ENCODE measurements at regions not wholly inside any gene's neighbourhood (a gene's known extent, or its start where the extent isn't known, plus 50 kb on each side); places are given as distances from the start of the nearest gene placed in this dataset.

DNA sequence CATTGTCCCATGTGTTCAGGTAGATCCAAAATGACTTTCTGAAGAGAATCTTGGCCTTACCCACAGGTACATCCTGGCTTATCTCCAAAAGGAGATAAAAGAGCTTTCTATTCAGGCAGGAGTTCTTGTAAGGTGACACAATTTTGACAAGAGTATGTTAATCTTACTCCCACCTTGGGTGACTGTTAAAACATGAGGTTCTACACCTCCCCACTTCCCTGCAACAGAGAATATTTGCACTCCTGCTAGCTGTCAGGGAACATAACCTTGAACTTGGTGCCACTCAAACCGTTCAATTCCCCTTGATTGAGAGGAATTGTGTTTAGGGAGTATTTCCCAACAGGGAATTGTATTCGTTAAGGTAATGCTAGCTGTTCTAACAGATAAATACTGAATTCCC is 372.5 kb upstream of the KLHL29 start:
- H3K27me3 Mint-ChIP-seq (ENCODE audit: insufficient read depth, low read depth), result no peaks in the 10 kb centered on the region
- H3F3A ChIP-seq (ENCODE audit: low read depth), result no peaks in the 10 kb centered on the region
- no peak overlapping the region for H3K4me3 Mint-ChIP-seq
- no peaks in the 10 kb centered on the region for H3K36me3 ChIP-seq
- no peak for DNase-seq (ENCODE audit: low spot score)
- no peak overlapping the region for H3K4me2 ChIP-seq
- H3K36me3 Mint-ChIP-seq, result no peaks in the 10 kb centered on the region
- no peak overlapping the region for H3K9ac ChIP-seq
- no peak overlapping the region for H3K4me3 ChIP-seq
- H3K79me2 ChIP-seq (ENCODE audit: low read depth), result no peaks in the 10 kb centered on the region
- no peak overlapping the region for H3K27ac Mint-ChIP-seq
- no peaks in the 10 kb centered on the region for H3K9me3 Mint-ChIP-seq
- TF ChIP-seq, protein P1, sequence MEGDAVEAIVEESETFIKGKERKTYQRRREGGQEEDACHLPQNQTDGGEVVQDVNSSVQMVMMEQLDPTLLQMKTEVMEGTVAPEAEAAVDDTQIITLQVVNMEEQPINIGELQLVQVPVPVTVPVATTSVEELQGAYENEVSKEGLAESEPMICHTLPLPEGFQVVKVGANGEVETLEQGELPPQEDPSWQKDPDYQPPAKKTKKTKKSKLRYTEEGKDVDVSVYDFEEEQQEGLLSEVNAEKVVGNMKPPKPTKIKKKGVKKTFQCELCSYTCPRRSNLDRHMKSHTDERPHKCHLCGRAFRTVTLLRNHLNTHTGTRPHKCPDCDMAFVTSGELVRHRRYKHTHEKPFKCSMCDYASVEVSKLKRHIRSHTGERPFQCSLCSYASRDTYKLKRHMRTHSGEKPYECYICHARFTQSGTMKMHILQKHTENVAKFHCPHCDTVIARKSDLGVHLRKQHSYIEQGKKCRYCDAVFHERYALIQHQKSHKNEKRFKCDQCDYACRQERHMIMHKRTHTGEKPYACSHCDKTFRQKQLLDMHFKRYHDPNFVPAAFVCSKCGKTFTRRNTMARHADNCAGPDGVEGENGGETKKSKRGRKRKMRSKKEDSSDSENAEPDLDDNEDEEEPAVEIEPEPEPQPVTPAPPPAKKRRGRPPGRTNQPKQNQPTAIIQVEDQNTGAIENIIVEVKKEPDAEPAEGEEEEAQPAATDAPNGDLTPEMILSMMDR (IDR thresholded peaks at IDR 0.05), result no peak
- TF ChIP-seq EZH2phosphoT487 (IDR thresholded peaks at IDR 0.05) (no peak), EZH2 (IDR thresholded peaks at IDR 0.05) (no peak)
- no peaks in the 10 kb centered on the region for H3K9me3 ChIP-seq (ENCODE audit: low read depth)
- H2AFZ ChIP-seq (replicated peaks), result no peak overlapping the region
- no peak overlapping the region for H3K27ac ChIP-seq
- H3K27me3 ChIP-seq, result no peaks in the 10 kb centered on the region
- H3K4me1 Mint-ChIP-seq, result peaks cover 2% of the 10 kb centered on the region
- peaks cover 5% of the 10 kb centered on the region for H3K4me1 ChIP-seq
- no peaks in the 10 kb centered on the region for H4K20me1 ChIP-seq (ENCODE audit: low read depth)

GRCh38 chr2:23015651-23016200 is 369.3 kb upstream of the KLHL29 start:
- Histone ChIP-seq H4K20me1 (ENCODE audit: low read depth) (no peaks in the 10 kb centered on the region), H3K79me2 (ENCODE audit: low read depth) (no peaks in the 10 kb centered on the region), H3K4me2 (no peak overlapping the region), H3K36me3 (no peaks in the 10 kb centered on the region), H3K27ac (no peak overlapping the region), H3K4me1 (peaks cover 14% of the 10 kb centered on the region), H3K9me3 (ENCODE audit: low read depth) (no peaks in the 10 kb centered on the region), H3K4me3 (no peak overlapping the region), H3K9ac (no peak overlapping the region), H2AFZ (replicated peaks) (no peak overlapping the region), H3K27me3 (no peaks in the 10 kb centered on the region), H3F3A (ENCODE audit: low read depth) (no peaks in the 10 kb centered on the region)
- no peak overlapping the region for H3K4me3 Mint-ChIP-seq
- TF ChIP-seq EZH2 (IDR thresholded peaks at IDR 0.05) (no peak), EZH2phosphoT487 (IDR thresholded peaks at IDR 0.05) (no peak)
- TF ChIP-seq, protein P1 (IDR thresholded peaks at IDR 0.05), result no peak
- no peak overlapping the region for H3K27ac Mint-ChIP-seq
- H3K36me3 Mint-ChIP-seq, result no peaks in the 10 kb centered on the region
- peaks cover 20% of the 10 kb centered on the region for H3K4me1 Mint-ChIP-seq
- DNase-seq (ENCODE audit: low spot score), result no peak
- H3K27me3 Mint-ChIP-seq (ENCODE audit: insufficient read depth, low read depth), result peaks cover 2% of the 10 kb centered on the region
- no peaks in the 10 kb centered on the region for H3K9me3 Mint-ChIP-seq

GRCh38 chr2:23019476-23019875 is 365.5 kb upstream of the KLHL29 start:
- Histone ChIP-seq H3K27me3 (no peaks in the 10 kb centered on the region), H3K27ac (no peak overlapping the region), H2AFZ (replicated peaks) (no peak overlapping the region), H3K36me3 (no peaks in the 10 kb centered on the region), H3K4me2 (peak overlapping the region; percentile 13), H3K79me2 (ENCODE audit: low read depth) (no peaks in the 10 kb centered on the region), H4K20me1 (ENCODE audit: low read depth) (no peaks in the 10 kb centered on the region), H3K4me1 (peaks cover 14% of the 10 kb centered on the region), H3K9ac (no peak overlapping the region), H3K4me3 (no peak overlapping the region), H3K9me3 (ENCODE audit: low read depth) (no peaks in the 10 kb centered on the region), H3F3A (ENCODE audit: low read depth) (no peaks in the 10 kb centered on the region)
- H3K36me3 Mint-ChIP-seq, result no peaks in the 10 kb centered on the region
- peak; percentile 26 for DNase-seq (ENCODE audit: low spot score)
- H3K27ac Mint-ChIP-seq, result no peak overlapping the region
- H3K4me3 Mint-ChIP-seq, result no peak overlapping the region
- peaks cover 3% of the 10 kb centered on the region for H3K27me3 Mint-ChIP-seq (ENCODE audit: insufficient read depth, low read depth)
- no peaks in the 10 kb centered on the region for H3K9me3 Mint-ChIP-seq
- TF ChIP-seq, protein P1 (IDR thresholded peaks at IDR 0.05), result peak; percentile 20
- TF ChIP-seq EZH2 (IDR thresholded peaks at IDR 0.05) (no peak), EZH2phosphoT487 (IDR thresholded peaks at IDR 0.05) (no peak)
- H3K4me1 Mint-ChIP-seq, result peaks cover 27% of the 10 kb centered on the region
